Uterus (tissue), 2 donors: ENCODE measurements at regions not wholly inside any gene's neighbourhood (a gene's known extent, or its start where the extent isn't known, plus 50 kb on each side); places are given as distances from the start of the nearest gene placed in this dataset.

Experiments
- POLR2A ChIP-seq, 2 donors: fragments of 450-650 bp; IDR thresholded peaks; one replicate each; pipeline ENCODE4 v1.6.1; 2016; ENCODE audit warnings: antibody characterized with exemption in 2 of 2, mild to moderate bottlenecking in 1 of 2, moderate library complexity in 1 of 2
- TF ChIP-seq, protein P1 (sequence below), 4 experiments: fragments of 200-600 bp in 2 of 4; fragments of 450-650 bp in 2 of 4; sonication (generic) in 2 of 4; IDR thresholded peaks; one replicate each; pipeline ENCODE4 v1.5.1; 2016 to 2019; ENCODE audit warnings: antibody characterized with exemption in 4 of 4, mild to moderate bottlenecking in 2 of 4, moderate library complexity in 1 of 4

GRCh38 chr22:47586038-47586437 is 823.6 kb downstream of the TBC1D22A start:
- TF ChIP-seq, protein P1, sequence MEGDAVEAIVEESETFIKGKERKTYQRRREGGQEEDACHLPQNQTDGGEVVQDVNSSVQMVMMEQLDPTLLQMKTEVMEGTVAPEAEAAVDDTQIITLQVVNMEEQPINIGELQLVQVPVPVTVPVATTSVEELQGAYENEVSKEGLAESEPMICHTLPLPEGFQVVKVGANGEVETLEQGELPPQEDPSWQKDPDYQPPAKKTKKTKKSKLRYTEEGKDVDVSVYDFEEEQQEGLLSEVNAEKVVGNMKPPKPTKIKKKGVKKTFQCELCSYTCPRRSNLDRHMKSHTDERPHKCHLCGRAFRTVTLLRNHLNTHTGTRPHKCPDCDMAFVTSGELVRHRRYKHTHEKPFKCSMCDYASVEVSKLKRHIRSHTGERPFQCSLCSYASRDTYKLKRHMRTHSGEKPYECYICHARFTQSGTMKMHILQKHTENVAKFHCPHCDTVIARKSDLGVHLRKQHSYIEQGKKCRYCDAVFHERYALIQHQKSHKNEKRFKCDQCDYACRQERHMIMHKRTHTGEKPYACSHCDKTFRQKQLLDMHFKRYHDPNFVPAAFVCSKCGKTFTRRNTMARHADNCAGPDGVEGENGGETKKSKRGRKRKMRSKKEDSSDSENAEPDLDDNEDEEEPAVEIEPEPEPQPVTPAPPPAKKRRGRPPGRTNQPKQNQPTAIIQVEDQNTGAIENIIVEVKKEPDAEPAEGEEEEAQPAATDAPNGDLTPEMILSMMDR (IDR thresholded peaks at IDR 0.05): no peak
- no peak for TF ChIP-seq POLR2A (IDR thresholded peaks at IDR 0.05)
